HEK293T (cell line): ENCODE measurements at regions not wholly inside any gene's neighbourhood (a gene's known extent, or its start where the extent isn't known, plus 50 kb on each side); places are given as distances from the start of the nearest gene placed in this dataset.

Experiments
- BHLHE40 ChIP-seq: fragments of 450-650 bp; IDR thresholded peaks from 2 replicates; pipeline ENCODE4 v1.6.1; 2016; ENCODE audit warnings: mild to moderate bottlenecking, moderate library complexity, borderline replicate concordance
- ELF4 ChIP-seq: fragments of 450-650 bp; IDR thresholded peaks from 2 replicates; pipeline ENCODE4 v1.6.1; 2017; ENCODE audit warnings: antibody characterized with exemption

GRCh38 chr15:47620960-47621681 lies 96.2 kb upstream of the SEMA6D start:
- no peak for TF ChIP-seq BHLHE40
- TF ChIP-seq ELF4, result no peak
